WERI-Rb-1 (cell line): ENCODE measurements at regions not wholly inside any gene's neighbourhood (a gene's known extent, or its start where the extent isn't known, plus 50 kb on each side); places are given as distances from the start of the nearest gene placed in this dataset.

Source experiments
- DNase-seq: peaks from one replicate; pipeline ENCODE4 v3.0.0-alpha.2; 2020
- H3K27ac ChIP-seq: fragments of 250-450 bp; sonication (Bioruptor Pico); 2 replicates; pipeline ENCODE4 v1.5.1; 2020; ENCODE audit warnings: mild to moderate bottlenecking, moderate library complexity
- H3K27me3 ChIP-seq: fragments of 250-450 bp; sonication (Bioruptor Pico); 2 replicates; pipeline ENCODE4 v1.5.1; 2021; ENCODE audit warnings: mild to moderate bottlenecking, low read depth, moderate library complexity; ENCODE audit not compliant: insufficient read depth, severe bottlenecking
- H3K36me3 ChIP-seq: fragments of 250-450 bp; sonication (Bioruptor Pico); 2 replicates; pipeline ENCODE4 v1.5.1; 2020; ENCODE audit warnings: mild to moderate bottlenecking, moderate library complexity
- H3K4me3 ChIP-seq: 2 replicates; pipeline ENCODE4 v1.5.1; 2011; ENCODE audit warnings: low read depth, mild to moderate bottlenecking, control low read depth, low read length
- H3K9me3 ChIP-seq: fragments of 250-450 bp; sonication (Bioruptor Pico); 2 replicates; pipeline ENCODE4 v1.5.1; 2021; ENCODE audit warnings: mild to moderate bottlenecking, moderate library complexity; ENCODE audit not compliant: severe bottlenecking
- CTCF ChIP-seq: IDR thresholded peaks from 2 replicates; pipeline ENCODE4 v1.5.1; 2011; ENCODE audit warnings: low read depth, mild to moderate bottlenecking, control low read depth, inconsistent platforms, low read length

- DNase-seq = no peak
Observed at GRCh38 chr9:129397335-129397734, 219.3 kb upstream of the IER5L start.

GRCh38 chr9:129396365-129396708, 218.3 kb upstream of the IER5L start:
- no peaks in the 10 kb centered on the region for H3K9me3 ChIP-seq
- H3K27ac ChIP-seq = no peak overlapping the region
- H3K27me3 ChIP-seq = no peaks in the 10 kb centered on the region
- no peak for DNase-seq
- no peak for TF ChIP-seq CTCF
- no peak overlapping the region for H3K4me3 ChIP-seq
- H3K36me3 ChIP-seq = no peaks in the 10 kb centered on the region

More at GRCh38 chr9:129397335-129397734, 219.3 kb upstream of the IER5L start:
- H3K27me3 ChIP-seq = no peaks in the 10 kb centered on the region
- H3K4me3 ChIP-seq = no peak overlapping the region
- H3K27ac ChIP-seq = no peak overlapping the region
- TF ChIP-seq CTCF = no peak
- no peaks in the 10 kb centered on the region for H3K9me3 ChIP-seq
- no peaks in the 10 kb centered on the region for H3K36me3 ChIP-seq

GRCh38 chr9:129395633-129396364, 217.7 kb upstream of the IER5L start:
- Histone ChIP-seq H3K9me3 (no peaks in the 10 kb centered on the region), H3K27me3 (no peaks in the 10 kb centered on the region), H3K36me3 (no peaks in the 10 kb centered on the region), H3K27ac (no peak overlapping the region), H3K4me3 (no peak overlapping the region)
- TF ChIP-seq CTCF = no peak
- no peak for DNase-seq

GRCh38 chr9:129394886-129395279, 216.8 kb upstream of the IER5L start:
- Histone ChIP-seq H3K4me3 (no peak overlapping the region), H3K27me3 (no peaks in the 10 kb centered on the region), H3K36me3 (no peaks in the 10 kb centered on the region), H3K9me3 (no peaks in the 10 kb centered on the region), H3K27ac (no peak overlapping the region)
- no peak for DNase-seq
- no peak for TF ChIP-seq CTCF

- H3K9me3 ChIP-seq = no peaks in the 10 kb centered on the region
- H3K27me3 ChIP-seq = no peaks in the 10 kb centered on the region
- no peak for TF ChIP-seq CTCF
- no peak overlapping the region for H3K27ac ChIP-seq
- DNase-seq = no peak
- H3K4me3 ChIP-seq = no peak overlapping the region
- no peaks in the 10 kb centered on the region for H3K36me3 ChIP-seq
Observed at GRCh38 chr9:129394061-129394885, 216.2 kb upstream of the IER5L start.
